ENCODE measurements at regions not wholly inside any gene's neighbourhood (a gene's known extent, or its start where the extent isn't known, plus 50 kb on each side); places are given as distances from the start of the nearest gene placed in this dataset.

DNA sequence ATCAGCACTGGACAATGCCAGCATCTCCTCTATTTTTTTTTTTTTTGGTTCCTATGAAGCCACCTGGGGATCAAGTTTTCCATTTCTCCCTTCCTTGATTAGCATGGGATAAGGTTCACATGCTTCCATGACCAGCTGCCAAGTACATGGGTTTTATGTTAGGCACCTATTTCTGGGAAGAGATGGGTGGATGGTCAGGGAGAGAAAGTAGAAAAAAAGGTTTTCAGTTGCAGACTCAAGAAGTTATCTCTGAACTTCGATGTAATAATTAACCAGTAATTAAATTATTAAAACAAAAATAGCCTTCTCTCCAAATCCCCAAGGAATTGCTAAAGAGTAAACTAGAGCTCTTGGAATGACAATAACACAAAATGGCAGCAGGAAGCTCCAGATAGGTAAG lies 164.9 kb upstream of the MAF start:
- DNase-seq = no peak

DNA sequence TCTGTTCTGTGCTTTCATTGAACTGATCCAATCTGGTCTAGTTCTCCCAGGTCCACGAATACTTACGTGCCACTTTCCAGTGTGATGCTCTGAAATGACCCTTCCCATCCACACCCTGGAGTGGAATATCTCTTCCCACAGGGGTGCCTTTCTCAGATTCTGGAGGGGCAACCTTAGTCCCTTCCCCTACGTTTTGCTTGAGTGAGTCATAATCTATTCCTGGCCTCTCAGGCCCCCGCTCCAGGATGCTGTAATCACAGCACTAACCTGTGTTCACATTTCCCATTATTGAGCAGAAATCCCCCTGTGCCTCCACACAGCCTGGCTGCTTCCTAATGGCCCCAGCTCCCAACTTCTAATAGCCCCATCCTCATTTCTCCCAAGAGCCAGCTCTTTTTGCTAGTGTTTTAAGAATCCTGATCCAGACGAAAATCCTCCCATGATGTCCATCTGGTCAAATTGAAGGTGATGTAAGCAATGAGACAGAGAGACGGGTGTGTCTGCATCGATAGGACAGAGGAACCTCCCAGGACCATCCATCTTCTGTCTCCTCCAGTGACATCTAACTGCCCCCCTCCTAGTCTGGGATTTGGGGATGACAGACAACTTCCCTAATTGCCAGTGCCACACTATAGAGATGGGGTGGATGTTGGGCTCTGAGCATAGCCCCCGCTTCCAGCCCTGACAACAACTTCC lies 164.0 kb upstream of the MAF start:
- no peak for DNase-seq

DNA sequence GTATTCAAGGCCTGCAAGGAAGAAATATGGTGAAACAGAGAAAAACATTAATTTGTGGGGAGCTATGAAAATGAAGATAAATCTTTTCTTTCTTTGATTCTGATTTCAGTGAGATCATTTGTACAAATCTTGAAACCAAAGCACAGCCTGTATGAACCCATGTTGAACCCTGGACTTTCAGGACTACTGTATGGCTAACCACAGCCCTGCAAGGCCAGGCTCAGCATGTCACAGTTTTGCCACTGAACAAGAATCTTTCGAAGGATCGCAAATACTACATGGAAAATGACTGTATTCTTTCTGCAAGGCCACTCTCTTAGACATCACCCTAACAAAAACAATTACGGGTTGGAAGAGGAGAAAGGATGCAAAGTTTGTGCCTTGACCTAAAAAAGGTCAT lies 161.7 kb upstream of the MAF start:
- DNase-seq = no peak

DNA sequence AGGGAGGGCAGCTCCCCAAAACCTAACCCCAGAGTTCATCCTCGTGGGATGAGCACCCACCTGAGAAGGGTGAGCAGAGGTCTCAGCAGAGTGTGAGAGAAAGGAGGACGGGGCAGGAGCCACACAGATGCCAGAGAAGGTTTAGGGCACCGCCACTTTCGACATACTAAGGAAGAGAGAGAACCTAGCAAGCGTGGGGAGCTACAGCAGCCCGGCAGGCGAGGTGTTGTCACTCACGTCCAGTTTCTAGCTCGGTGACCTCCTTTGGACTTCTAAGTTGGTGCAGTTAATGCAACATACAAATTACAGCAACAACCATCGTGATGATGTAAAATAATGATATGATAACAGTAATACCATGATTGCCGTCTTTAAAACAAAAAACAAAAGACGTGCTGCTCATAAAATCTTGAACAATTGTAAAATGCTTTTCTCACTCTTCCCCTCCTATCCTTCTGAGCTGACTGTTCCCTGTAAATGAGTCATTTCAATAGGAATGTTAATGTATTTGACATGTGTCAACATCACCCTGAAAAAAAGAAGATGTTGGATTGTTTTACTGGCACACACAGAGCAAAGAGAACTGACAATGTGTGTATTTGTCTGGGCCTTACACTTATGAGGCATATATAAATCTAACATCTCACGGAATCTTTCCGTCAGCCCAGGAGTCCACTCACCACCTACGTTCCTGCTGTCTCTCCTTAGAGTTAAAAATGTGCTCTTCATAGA lies 158.2 kb upstream of the MAF start:
- no peak for DNase-seq

DNA sequence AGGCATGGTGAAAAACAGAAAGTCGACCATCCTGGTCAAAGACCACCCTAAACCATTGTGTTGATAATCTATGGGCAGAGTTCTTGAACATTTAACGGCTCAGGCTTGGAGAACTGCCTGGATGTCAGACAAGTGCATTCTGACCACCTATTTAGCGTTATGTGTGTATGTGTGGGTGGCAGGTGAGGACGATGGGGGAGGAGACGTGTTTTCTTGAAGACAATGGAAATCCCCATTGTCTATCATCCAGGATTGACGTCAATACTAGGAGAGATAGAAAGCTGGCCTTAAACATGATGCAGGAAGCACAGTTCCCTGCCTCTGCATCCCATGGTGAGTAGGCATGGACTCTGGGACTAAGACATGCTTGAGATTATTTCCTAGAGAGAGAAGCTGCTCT lies 157.4 kb upstream of the MAF start:
- DNase-seq = no peak

DNA sequence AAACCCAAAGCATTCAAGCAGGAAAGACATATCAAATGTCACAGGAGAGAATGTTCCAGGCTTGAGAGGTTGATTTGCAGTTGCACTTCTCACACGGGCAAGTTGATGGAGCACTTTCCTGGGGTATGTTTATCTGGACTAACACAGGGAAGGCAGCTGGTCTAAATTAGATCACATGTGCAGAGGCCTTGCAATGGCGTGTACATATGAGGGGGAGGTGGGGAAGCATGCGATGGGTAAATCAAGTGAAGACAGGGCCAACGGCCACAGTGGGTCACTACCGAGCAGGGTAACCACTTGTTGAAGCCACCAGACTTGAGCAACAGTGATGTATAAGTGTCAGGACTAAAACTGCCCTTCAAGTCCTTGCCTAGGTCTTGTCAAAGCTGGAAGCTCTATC lies 156.6 kb upstream of the MAF start:
- DNase-seq = no peak

DNA sequence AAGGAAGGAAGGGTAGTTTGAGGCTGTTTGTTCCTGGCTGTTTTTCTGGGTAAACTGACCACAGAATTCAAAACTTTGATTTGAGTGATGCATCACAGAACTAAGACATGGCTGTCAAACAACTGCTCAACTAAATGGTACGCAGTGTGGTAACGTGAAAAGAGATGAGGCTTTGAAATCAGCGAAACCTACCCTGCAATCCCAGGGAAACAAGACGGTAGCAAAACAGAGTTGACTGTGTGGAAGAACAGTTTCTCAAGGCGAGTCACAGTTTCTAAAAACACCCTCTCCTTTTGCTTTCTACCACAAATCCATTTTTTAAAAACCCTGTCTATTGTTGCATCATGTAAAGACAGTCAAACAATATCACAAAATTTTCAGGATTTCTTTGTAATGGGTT lies 156.0 kb upstream of the MAF start:
- DNase-seq = no peak

DNA sequence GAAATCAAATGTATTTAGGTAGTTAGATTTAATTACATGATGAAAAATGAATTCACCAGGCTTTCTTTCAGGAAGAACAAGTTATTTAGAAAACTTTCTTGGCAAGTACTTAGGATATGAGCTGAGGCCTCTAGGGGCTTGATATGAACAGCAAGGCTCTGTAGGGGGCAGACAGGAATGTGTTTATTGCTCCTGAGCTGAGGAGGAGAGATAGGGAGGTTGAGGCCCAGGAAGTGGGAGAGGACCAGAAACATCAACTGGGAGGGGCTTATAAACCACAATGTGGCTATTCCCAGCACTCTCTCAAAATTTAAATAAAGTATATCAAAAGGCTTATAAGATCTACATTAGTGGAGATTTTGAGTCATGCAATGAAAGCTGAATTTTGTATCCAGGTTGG lies 154.0 kb upstream of the MAF start:
- no peak for DNase-seq

DNA sequence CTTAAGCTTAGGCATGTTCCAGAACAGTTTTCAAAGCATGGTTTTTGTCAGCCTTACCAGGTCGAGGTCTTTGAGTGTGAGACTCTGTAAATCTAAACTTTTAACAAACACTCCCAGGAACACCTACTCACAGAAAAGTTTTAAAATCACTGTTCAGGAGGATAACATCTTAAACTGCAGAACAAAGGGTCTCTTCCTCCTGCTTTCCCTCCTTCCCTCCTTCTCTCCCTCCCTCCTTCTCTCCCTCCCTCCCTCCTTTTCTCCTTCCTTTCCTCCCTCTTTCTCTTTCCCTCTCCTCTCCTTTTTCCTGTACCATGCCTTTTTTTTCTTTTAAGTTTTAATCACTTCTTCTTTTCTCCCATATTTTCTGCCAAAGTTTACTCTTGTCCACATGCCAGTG lies 153.5 kb upstream of the MAF start:
- DNase-seq = no peak

DNA sequence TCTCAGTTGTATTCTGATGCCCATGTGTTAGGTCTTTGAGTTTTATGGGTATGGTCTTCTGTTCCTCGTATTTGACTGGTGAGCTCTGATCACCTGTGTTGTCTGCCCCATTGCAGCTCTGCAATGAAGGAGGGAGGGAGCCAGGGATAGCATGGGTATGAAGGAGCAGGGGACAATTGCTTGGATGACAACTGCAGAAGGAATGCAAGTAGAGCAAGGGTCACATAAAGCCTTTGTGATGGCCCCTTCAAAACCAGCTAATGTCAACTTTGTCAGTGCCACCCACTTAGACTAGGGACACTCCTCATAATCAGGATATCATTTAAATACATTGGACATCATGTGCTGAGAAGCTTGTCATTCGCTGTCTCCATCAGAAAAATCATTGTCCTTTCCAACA lies 152.7 kb upstream of the MAF start:
- no peak for DNase-seq

DNA sequence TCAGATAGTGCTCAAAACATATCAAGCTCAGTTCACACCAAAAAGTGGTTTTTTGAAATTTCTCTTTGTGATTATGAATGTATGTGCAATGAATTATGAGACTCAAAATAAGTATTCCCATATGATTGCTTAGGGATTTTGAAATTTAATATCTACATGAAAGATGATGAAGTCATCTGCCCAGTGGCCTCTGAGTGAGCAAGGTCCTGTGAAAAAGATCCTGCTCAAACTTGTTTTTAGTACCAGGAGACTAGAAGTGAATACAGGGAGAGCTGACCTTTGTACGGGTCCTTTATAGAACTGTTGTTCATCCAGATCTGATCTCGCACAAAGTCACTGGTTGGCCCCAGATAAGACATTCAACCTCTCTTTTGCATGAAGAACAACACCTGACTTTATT lies 151.9 kb upstream of the MAF start:
- DNase-seq = no peak

DNA sequence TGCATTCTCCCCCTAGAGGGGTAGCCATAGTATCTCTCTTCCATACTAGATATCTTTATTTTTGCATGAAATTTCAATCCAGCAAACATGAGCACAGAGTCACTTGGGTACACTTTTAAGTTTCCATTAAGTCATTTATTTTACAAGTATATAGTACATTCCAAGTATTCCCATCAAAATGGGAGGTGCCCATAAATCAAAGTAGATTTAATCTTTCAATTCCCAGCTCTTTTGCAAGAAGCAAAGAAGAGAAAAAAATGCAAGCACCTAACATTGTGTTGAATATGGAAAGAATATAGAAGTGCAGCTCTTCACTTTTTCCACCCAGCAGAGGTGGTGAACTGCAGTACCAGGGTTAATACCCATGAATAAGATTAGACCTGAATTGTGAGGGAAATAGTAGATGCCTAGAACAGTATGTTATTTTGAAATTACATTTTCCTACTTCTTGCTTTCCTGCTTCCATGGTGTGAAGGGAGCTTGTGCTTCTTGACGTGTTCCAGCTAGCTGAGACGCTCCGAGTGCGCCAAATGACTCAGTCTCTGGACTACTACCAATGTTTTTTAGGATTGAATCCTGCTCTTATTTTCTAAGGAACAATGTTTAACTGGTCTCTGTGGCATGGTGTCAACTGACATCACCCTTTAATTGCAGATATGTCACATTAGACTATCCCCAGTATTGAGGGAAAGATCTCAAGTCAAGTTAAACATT lies 151.1 kb upstream of the MAF start:
- DNase-seq = no peak

DNA sequence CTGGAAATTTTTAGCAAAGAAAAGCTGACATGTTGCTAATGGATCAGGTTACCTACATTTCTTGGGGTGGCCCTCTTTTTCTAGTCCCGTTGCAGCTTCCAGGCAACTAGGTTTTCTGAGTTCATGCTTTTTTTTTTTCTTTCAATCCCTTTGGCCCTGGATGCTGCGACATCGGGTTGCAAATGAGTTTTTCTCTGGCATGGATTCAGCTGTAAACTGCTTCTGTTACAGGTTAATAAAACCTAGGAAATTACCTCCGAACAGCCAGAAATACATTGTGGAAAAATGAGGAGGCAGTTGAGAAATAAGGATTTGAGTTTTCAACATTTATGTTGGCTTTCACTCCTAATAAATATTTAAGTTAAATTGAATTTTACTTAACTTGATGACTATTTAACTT lies 149.8 kb upstream of the MAF start:
- no peak for DNase-seq

DNA sequence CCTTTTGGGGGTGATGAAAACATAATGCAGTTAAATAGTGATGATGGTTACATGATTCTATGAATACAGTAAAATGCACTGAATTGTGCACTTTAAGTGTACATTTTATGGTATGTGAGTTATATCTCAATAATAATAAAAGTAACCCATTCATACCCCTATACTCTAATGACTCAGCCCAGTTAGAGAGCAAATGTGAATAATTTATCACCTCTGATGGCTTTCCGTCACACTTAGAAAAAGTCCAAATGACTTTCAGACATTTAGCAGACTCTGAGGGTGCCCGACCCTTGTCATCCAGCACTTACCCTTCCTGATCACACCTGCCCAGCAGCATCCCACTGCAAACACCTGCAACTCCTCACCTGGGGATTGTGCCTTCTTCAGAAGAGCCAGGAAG lies 148.1 kb upstream of the MAF start:
- no peak for DNase-seq

DNA sequence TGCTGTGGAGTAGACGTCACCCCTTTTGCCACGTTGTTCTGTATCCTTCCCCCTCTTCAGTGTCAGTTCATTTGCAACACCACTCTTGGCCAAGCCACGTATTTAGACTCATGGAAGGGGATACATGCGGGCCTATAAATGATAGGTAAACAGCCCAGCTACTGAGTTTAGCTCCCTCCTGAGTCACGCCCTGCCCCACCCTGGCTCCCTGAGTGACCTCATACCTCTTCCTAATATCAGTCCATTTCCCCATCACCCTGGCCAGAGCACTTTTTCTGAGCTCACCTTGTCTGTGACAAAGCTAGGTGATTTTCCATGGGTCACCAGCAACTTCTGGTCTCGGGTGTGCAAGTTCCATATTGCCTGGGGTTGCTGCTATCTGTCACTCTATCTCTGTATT lies 147.2 kb upstream of the MAF start:
- DNase-seq = no peak

DNA sequence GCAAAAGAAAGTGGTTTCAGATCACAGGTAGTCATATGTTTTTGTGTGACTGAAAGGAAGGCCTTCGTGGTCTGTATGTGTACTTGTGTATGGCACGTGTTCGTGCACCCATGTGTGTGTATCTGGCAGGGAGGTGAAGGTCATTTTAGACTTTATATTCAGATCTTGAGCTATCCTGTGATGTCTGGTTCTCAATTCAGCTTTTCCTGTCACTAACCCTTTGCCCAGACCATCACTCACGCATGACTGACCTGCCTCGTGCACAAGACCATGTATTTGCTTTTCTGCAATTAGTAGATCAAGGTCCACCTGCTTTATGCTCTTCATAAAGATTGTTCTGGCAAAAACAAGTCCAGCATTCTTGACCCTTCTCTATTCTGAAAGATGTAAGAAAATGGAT lies 139.7 kb upstream of the MAF start:
- DNase-seq = no peak

DNA sequence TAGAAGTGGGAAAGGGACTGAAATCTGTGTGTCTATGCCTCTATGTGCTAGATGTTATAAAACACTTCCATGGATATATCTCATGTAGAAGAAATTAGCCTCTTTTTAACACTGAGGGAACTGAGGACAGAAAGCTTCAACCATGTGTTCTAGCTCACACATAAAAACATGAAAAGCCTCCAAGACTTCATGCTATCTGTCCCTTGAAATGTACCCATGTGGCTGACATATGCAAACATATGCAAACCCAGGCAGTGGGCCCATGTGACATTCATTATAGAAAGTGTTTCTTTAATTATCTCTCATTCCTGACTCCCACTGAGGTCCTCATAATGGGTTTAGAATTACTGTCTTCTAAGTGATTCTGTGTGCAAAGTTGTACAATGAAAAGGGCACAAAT lies 134.7 kb upstream of the MAF start:
- no peak for DNase-seq

DNA sequence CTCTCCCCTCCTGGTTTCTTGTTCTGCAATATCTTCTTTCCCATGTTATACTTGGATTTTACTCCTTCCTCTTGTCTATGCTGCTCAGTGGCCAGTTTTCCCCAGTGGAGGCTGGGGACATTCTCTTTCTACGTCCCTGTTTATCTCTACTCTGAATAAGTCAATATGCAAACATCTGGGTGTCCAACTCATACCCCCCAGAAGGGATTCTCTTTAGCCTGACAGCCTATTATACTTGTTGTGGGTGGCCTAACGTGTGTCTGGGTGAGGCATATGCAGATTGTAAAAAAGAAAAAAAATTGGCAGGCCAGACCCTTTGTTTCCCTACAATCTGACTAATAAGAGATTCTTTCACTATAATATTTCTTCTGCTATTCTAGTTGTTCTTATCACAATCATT lies 134.2 kb upstream of the MAF start:
- no peak for DNase-seq

DNA sequence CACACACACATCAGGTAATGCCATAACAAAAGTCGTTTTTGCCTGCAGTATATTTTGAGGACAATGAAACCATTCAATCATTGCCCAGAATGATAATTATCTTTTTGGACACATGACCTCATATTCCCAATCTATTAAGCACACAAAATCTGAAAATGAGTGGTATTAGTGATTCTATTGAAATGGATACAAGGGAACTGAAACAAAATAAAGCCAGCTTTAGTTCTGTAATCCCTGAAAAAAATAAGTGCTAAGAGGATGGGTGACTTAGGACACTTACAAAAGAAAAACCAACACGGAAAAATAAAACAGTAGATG lies 128.3 kb upstream of the MAF start:
- DNase-seq = no peak

DNA sequence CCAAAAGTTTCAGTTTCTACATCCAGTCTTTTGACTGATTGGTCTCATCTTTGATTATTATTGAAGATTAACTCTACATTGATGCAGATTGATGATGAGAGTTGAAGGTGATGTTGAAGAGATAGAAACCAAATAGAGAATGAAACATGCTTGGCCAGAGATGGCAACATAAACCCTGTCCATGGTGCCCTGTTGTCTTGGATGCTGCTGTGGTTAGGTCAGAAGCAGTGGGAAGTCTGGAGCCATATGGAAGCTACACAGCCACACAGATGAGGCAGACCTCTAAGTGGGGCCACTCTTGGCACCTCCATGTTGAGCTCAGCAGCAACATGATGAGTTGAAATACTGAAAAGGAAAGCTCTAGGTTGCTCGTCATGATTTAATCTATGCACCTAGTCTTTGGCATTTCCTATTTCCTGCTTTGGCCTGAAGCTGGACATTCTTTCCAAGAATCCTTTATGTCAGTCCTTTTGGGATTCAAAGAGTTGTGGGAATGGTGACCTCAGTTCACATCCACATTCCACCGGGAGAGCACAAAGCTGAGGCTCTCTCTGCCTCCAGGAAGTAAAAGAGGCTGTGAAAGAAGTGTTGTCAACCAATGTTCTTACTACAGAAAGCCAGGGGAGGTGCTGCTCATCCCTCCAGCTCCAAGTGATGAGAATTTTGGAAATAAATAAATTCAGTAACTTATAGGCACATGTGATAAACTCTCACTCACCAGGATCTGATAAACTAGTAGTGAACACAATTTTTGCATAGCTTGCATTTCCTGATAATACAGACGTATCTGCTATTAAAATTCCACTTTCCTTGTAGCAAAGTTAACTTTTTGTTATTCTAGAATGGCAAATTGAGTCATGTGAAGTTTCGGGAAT lies 127.7 kb upstream of the MAF start:
- DNase-seq = no peak

DNA sequence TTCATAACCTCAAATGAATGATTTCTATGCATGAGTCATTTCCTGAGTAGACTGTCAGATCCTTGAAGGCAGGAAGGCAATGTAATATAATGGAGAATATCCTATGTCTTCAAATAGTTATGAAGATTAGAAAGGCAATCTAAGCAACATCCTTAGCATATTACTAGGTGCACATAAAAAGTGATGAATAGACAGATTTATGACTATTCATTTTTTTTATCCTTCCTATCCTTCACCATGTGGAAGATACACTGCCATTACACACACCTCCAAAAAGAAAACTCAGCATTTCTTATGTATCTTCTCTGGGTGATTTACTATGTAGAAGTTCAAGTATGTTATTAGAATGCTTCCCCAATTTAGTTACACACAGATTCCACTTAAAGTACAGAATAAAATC lies 126.4 kb upstream of the MAF start:
- no peak for DNase-seq

DNA sequence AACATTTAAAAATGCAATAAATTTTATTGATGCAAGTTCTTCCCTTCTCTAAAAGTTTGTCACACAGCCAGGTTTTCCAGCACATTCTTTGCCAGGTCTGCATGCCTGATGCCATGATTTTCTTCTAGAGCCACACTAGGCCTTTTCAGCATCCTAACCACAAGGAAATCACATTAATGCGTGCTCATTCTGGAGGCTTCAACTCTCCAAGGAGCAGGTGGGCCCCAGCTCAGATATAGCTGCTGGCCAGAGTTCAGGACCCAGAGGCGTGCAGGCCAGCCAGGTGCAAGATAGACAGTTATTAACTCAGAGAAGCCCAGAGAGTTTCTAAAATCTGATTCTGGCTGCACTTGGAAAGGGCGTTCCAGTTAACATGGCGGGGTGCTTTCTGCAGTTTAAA lies 124.5 kb upstream of the MAF start:
- DNase-seq = no peak

DNA sequence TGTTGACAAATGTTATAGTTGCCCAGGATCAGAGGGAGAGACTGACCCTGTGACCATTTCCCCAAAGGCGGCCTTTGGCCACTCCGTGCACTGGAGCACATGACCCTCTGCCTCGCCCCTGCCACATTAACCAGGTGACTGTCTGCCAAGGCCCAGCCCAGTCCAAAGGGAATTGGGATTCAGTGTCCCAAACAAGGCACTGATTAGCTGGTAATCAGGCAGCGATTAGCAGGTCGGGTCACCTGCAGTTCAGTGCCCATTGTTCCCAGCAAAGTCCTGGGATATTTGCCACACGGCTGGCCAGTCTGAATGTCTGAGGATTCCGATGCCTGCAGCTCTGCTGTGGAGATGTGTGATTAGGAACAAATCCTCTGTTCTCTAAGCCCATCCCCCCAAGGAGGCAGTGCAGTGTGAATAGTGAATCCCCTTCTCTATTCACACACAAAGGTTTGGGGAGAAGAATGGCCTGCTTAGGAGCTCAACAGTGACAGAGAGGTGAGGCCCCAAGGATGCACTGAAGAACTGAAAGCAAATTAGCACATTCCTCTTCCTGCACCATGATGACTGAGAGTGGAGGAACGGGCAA lies 123.1 kb upstream of the MAF start:
- DNase-seq = no peak

Data from NCI-H446 (cell line).